ENCODE measurements at regions not wholly inside any gene's neighbourhood (a gene's known extent, or its start where the extent isn't known, plus 50 kb on each side); places are given as distances from the start of the nearest gene placed in this dataset.

- no peaks in the 10 kb centered on the region for H3K4me1 ChIP-seq (ENCODE audit: insufficient read depth)
- no peak for DNase-seq (ENCODE audit: low spot score)
- H3K4me2 ChIP-seq: no peak overlapping the region
- H3K79me2 ChIP-seq: no peaks in the 10 kb centered on the region
- H2AFZ ChIP-seq: no peak overlapping the region
- no peaks in the 10 kb centered on the region for H4K20me1 ChIP-seq (ENCODE audit: insufficient read depth, poor library complexity, severe bottlenecking)
- no peaks in the 10 kb centered on the region for H3K9me2 ChIP-seq (replicated peaks; ENCODE audit: insufficient read depth)
- no peaks in the 10 kb centered on the region for H3K9me3 ChIP-seq (ENCODE audit: low read depth)
- 55% methylated on average over 2 of the region's 2 CpGs for WGBS (ENCODE audit: low lambda C conversion rate, missing lambda C conversion rate)
- H3K36me3 ChIP-seq (replicated peaks; ENCODE audit: insufficient read depth, low read depth): no peaks in the 10 kb centered on the region
- no peak overlapping the region for H3K4me3 ChIP-seq
- TF ChIP-seq EZH2 (IDR thresholded peaks at IDR 0.05; ENCODE audit: borderline replicate concordance) (no peak), CTCF (IDR thresholded peaks at IDR 0.05; ENCODE audit: poor library complexity) (no peak), EZH2phosphoT487 (IDR thresholded peaks at IDR 0.05; ENCODE audit: low read depth, severe bottlenecking, unreplicated experiment) (no peak)
- no peak overlapping the region for H3K27ac ChIP-seq
- no peaks in the 10 kb centered on the region for H3K27me3 ChIP-seq
These were observed 127.5 kb downstream of the SS18 start for GRCh38 chr18:25962919-25963318.

GRCh38 chr18:25962176-25962575 lies 128.2 kb downstream of the SS18 start:
- Histone ChIP-seq H3K9me3 (ENCODE audit: low read depth) (no peaks in the 10 kb centered on the region), H3K27me3 (no peaks in the 10 kb centered on the region), H2AFZ (no peak overlapping the region), H3K4me2 (no peak overlapping the region), H3K4me1 (ENCODE audit: insufficient read depth) (no peaks in the 10 kb centered on the region), H4K20me1 (ENCODE audit: insufficient read depth, poor library complexity, severe bottlenecking) (no peaks in the 10 kb centered on the region), H3K36me3 (replicated peaks; ENCODE audit: insufficient read depth, low read depth) (no peaks in the 10 kb centered on the region), H3K4me3 (no peak overlapping the region), H3K79me2 (no peaks in the 10 kb centered on the region), H3K9me2 (replicated peaks; ENCODE audit: insufficient read depth) (no peaks in the 10 kb centered on the region), H3K27ac (no peak overlapping the region)
- 85% methylated on average over 4 of the region's 4 CpGs for WGBS (ENCODE audit: low lambda C conversion rate, missing lambda C conversion rate)
- TF ChIP-seq EZH2 (IDR thresholded peaks at IDR 0.05; ENCODE audit: borderline replicate concordance) (no peak), CTCF (IDR thresholded peaks at IDR 0.05; ENCODE audit: poor library complexity) (no peak), EZH2phosphoT487 (IDR thresholded peaks at IDR 0.05; ENCODE audit: low read depth, severe bottlenecking, unreplicated experiment) (no peak)
- no peak for DNase-seq (ENCODE audit: low spot score)

DNA sequence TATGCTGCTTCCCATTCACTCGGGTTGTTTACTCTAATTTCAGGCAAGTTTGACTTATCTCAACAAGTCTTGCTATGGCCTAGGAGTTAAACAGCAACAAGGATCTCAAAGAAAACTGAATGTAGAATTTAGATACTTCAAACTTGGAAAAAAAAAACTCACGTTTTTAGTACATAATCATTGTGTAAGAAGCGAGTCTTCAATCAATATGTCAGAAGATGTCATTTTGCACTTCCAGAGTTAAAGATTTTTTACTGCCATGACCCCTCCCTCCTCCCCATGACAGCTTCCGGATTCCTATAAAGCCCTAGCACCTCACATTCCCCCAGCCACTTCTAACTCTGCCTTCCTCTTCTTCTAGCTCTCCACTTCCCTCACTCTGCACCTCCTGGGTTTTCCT lies 133.4 kb downstream of the SS18 start:
- no peaks in the 10 kb centered on the region for H3K36me3 ChIP-seq (replicated peaks; ENCODE audit: insufficient read depth, low read depth)
- H3K79me2 ChIP-seq: no peaks in the 10 kb centered on the region
- no peak overlapping the region for H3K4me2 ChIP-seq
- no peak for DNase-seq (ENCODE audit: low spot score)
- no peaks in the 10 kb centered on the region for H3K27me3 ChIP-seq
- no peak for TF ChIP-seq EZH2 (IDR thresholded peaks at IDR 0.05; ENCODE audit: borderline replicate concordance)
- no peak for TF ChIP-seq CTCF (IDR thresholded peaks at IDR 0.05; ENCODE audit: poor library complexity)
- TF ChIP-seq EZH2phosphoT487 (IDR thresholded peaks at IDR 0.05; ENCODE audit: low read depth, severe bottlenecking, unreplicated experiment): no peak
- H3K4me3 ChIP-seq: no peak overlapping the region
- H3K27ac ChIP-seq: no peak overlapping the region
- WGBS (ENCODE audit: low lambda C conversion rate, missing lambda C conversion rate): 64% methylated on average over 4 of the region's 4 CpGs
- no peak overlapping the region for H2AFZ ChIP-seq
- H3K4me1 ChIP-seq (ENCODE audit: insufficient read depth): no peaks in the 10 kb centered on the region
- no peaks in the 10 kb centered on the region for H3K9me2 ChIP-seq (replicated peaks; ENCODE audit: insufficient read depth)
- H3K9me3 ChIP-seq (ENCODE audit: low read depth): no peaks in the 10 kb centered on the region
- H4K20me1 ChIP-seq (ENCODE audit: insufficient read depth, poor library complexity, severe bottlenecking): no peaks in the 10 kb centered on the region

GRCh38 chr18:25953111-25953510 lies 137.3 kb downstream of the SS18 start:
- H3K36me3 ChIP-seq (replicated peaks; ENCODE audit: insufficient read depth, low read depth): no peaks in the 10 kb centered on the region
- WGBS (ENCODE audit: low lambda C conversion rate, missing lambda C conversion rate): 84% methylated on average over 4 of the region's 4 CpGs
- H3K4me1 ChIP-seq (ENCODE audit: insufficient read depth): no peaks in the 10 kb centered on the region
- no peaks in the 10 kb centered on the region for H3K9me3 ChIP-seq (ENCODE audit: low read depth)
- no peaks in the 10 kb centered on the region for H4K20me1 ChIP-seq (ENCODE audit: insufficient read depth, poor library complexity, severe bottlenecking)
- H3K9me2 ChIP-seq (replicated peaks; ENCODE audit: insufficient read depth): no peaks in the 10 kb centered on the region
- H2AFZ ChIP-seq: no peak overlapping the region
- H3K79me2 ChIP-seq: no peaks in the 10 kb centered on the region
- no peaks in the 10 kb centered on the region for H3K27me3 ChIP-seq
- no peak overlapping the region for H3K4me2 ChIP-seq
- no peak overlapping the region for H3K4me3 ChIP-seq
- no peak for DNase-seq (ENCODE audit: low spot score)
- no peak overlapping the region for H3K27ac ChIP-seq
- no peak for TF ChIP-seq CTCF (IDR thresholded peaks at IDR 0.05; ENCODE audit: poor library complexity)
- no peak for TF ChIP-seq EZH2phosphoT487 (IDR thresholded peaks at IDR 0.05; ENCODE audit: low read depth, severe bottlenecking, unreplicated experiment)
- no peak for TF ChIP-seq EZH2 (IDR thresholded peaks at IDR 0.05; ENCODE audit: borderline replicate concordance)
